Gastrocnemius medialis (tissue), 4 donors: ENCODE measurements at regions not wholly inside any gene's neighbourhood (a gene's known extent, or its start where the extent isn't known, plus 50 kb on each side); places are given as distances from the start of the nearest gene placed in this dataset.

ENCODE experiments used
- POLR2A ChIP-seq, 2 donors: fragments of 450-650 bp; IDR thresholded peaks; one replicate each; pipeline ENCODE4 v1.6.1; 2017; ENCODE audit warnings: antibody characterized with exemption in 2 of 2, mild to moderate bottlenecking in 2 of 2, moderate library complexity in 2 of 2
- TF ChIP-seq, protein P1 (sequence below), 5 experiments: fragments of 450-650 bp in 3 of 5; fragments of 200-600 bp in 2 of 5; sonication (generic) in 2 of 5; IDR thresholded peaks in 4 of 5; conservative IDR thresholded peaks in 1 of 5; 1 replicate in 4 of 5; 2 replicates in 1 of 5; pipeline ENCODE4 v1.5.1; 2016 to 2019; ENCODE audit warnings: antibody characterized with exemption in 5 of 5, mild to moderate bottlenecking in 3 of 5, moderate library complexity in 3 of 5

- no peak for TF ChIP-seq POLR2A (IDR thresholded peaks at IDR 0.05)
- TF ChIP-seq, protein P1, sequence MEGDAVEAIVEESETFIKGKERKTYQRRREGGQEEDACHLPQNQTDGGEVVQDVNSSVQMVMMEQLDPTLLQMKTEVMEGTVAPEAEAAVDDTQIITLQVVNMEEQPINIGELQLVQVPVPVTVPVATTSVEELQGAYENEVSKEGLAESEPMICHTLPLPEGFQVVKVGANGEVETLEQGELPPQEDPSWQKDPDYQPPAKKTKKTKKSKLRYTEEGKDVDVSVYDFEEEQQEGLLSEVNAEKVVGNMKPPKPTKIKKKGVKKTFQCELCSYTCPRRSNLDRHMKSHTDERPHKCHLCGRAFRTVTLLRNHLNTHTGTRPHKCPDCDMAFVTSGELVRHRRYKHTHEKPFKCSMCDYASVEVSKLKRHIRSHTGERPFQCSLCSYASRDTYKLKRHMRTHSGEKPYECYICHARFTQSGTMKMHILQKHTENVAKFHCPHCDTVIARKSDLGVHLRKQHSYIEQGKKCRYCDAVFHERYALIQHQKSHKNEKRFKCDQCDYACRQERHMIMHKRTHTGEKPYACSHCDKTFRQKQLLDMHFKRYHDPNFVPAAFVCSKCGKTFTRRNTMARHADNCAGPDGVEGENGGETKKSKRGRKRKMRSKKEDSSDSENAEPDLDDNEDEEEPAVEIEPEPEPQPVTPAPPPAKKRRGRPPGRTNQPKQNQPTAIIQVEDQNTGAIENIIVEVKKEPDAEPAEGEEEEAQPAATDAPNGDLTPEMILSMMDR (IDR thresholded peaks at IDR 0.05 in 4 of 5, conservative IDR thresholded peaks at IDR 0.05 in 1 of 5): no peak
Measured at GRCh38 chr18:2150566-2150965, 420.7 kb downstream of the METTL4 start.
